NOMO-1 (cell line): ENCODE measurements at regions not wholly inside any gene's neighbourhood (a gene's known extent, or its start where the extent isn't known, plus 50 kb on each side); places are given as distances from the start of the nearest gene placed in this dataset.

Experiments
- DNase-seq, 2 experiments: peaks; one replicate each; lab custom pipeline; 2025; ENCODE audit not compliant: unreplicated experiment in 2 of 2; lab: John Stamatoyannopoulos, UW

DNA sequence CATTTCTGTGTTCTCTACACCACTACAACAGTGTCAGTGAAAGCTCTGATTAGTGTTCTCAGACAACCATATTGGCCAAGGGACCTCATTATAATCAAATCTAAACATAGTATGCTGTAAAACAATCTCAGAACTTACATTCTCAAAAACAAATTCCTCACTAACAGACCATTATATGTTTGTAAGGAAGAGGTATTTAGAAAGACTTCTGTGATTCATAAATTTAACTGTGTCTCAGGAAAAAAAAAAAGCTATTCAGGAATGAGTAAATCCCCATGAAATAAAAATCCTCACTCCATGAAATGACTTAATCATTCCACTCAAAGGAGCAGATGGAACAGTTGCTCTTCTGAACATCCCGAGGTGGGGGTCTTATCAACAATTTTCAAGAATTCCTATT lies 413.0 kb downstream of the CDH2 start:
- no peak for DNase-seq

DNA sequence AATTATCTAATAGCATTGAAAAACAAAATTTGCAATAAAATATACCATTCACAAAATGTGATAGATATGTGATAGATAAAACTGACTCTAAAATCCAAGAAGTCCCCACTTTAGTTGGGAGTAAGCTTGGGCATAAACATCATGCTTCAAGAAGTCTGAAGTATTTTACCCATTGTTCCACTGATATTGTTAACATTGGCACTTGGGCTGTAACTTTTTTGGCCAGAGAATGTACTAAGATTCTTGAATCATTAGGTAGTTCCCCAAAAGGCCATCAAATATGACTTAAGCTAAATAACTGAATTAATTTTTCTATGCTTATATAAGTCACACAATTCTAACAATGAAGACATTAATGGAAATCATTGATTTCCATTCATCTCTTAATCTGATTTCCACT lies 413.6 kb downstream of the CDH2 start:
- DNase-seq = no peak

DNA sequence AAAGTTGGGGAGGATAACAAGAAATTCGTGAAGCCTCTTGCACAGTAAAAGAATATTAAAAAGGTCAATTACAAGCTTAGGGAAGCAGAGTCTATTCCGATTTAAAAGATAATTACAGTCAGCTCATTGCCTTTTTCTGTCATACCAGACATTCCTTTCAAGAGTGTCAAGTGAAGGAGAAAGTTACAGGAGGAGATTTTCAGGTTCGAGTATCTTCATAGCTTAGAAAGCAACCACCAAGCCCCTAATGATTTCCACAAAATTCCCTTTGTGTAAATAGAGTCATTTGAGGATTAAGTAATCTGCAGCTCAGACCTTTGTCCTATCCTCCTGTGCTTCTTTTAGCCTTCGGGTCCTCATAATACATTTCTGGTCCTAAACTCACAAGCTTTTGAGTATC lies 414.9 kb downstream of the CDH2 start:
- DNase-seq = no peak

DNA sequence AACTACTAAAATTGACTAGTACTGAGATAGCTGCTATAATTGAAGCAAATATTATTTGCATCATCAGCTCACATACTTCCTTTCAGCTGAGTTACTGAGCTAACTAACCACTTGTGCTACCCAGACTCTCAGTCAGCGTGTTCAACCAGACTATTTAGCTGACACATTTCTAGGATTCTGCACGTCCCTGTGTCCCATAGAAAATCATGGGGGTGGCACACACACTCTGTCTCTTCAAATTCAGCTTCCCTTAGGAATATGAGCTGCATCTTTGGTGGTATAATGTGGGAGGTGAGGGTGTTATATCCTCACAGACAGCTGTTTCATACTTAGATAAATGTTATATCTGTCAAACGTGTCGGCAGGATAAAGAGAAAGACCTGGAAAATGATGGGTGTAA lies 424.0 kb downstream of the CDH2 start:
- no peak for DNase-seq

DNA sequence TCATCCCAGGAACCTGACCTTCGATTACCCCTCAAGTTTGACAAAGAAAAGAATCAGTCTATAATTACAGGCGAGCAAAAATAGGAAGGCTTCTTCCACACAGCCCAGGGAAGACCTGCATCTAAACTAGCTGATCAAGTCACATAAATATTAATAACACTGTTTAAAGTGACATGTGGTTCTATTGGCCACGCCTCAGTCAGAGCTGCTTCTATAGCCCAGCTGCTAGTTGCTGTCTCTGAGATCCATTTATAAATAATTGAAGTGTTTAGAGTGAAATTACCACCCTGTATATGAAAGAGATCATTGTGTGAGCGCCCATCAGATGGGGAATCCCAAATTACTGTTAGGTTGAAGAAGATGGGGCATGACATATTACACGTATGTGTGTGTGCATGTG lies 426.0 kb downstream of the CDH2 start:
- DNase-seq = no peak

DNA sequence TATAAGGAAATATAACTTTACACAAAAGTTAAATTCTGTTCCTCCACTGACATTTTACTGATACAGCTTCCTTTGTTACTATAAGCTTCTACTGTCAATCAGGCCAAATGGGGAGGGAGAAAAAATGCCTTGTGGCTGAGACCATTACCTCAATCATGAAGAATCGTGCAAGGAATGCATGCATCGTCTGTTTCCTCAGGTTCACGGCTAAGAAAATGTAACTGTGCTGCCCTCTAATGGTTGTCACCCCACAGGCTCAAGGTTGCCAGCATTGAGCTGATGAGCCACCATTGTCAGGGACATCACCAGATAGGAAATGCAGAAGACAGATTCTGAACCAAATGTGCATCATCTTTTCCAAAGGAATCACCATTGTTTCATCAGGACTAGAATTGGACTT lies 426.9 kb downstream of the CDH2 start:
- DNase-seq = peak in 1 of 2 experiments; percentile 1

DNA sequence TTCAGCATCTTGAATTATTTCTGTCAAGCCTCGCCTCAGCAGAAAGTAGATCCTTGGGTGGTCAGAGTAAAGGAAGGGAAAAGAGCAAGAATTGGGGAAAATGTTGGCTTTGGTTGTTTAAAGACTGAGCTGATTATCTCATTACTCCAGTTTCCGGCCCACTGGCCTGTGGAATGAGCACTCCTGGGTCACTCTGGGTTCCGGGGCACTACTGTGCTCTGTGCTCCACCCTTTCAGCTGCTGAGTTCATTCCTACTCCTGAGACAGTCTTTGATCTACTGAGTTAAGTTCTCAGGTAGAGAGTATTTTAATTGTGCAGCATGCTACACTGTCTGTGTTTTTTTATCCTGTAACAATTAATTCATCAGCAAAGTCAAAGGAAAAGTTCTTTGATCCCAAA lies 427.7 kb downstream of the CDH2 start:
- DNase-seq = no peak

DNA sequence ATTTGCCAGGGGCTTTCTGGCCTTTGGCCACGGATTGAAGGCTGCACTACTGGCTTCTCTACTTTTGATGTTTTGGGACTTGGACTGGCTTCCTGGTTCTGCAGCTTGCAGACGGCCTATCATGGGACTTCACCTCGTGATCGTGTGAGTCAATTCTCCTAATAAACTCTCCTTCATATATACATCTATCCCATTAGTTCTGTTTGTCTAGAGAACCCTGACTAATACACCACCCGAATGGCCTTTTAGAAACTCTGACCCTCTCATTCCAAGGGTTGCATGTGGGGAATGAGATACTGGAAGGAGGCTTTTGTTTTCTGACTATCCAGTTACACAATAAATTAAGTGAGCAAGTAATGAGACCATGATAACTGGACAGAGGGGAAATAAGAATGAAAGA lies 430.7 kb downstream of the CDH2 start:
- DNase-seq = no peak

DNA sequence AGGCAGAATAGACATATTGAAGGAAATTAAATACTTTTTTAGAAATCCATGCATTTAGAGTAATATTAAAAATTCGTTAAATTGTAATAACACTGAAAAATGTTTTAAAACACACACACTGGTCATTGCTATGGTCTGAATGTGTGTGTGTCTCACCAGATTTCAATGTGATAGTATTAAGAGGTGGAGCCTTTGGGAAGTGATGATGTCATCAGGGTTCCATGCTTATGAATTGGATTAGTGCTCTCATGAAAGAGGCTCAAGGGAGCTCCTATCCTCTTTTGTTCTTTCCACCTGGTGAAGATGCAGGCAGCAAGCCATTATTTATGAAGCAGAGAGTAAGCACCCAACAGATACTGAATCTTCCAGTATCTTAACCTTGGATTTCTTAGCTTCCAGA lies 441.8 kb downstream of the CDH2 start:
- no peak for DNase-seq

DNA sequence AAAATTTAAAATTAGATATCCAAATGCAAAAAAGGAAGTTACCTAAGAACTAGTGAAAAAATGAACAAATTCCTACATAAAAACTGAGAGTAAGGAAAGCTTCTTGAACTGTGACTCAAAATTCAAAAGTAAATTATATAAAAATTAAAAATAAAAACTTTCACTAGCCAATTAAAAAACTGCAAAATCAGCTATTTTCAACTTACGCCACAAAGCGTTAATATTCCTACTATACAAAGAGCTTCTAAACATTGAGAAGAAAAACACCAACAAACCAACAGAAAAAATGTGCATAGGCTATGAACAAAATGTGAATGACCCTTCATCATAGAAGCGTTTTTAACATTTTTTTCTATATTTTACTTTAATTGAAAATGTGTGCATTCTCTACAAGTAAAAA lies 445.7 kb downstream of the CDH2 start:
- DNase-seq = no peak

DNA sequence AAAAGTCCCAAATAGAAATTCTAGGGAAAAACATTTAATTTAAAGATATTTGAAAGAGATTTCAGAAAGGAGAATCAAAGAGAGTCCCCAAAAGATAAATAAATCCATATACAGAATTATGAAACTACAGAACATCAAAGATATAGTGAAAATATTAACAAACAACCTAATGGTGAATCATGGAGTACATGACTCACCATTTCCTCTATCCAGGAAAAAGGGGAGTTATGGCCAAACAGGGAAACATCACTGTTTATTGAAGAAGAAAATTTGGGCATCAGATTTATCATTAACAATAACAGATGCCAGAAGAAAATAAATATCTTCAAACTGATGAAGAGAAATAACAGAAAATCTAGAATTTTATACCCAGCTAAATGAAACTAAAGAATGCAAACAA lies 448.3 kb downstream of the CDH2 start:
- DNase-seq = no peak

DNA sequence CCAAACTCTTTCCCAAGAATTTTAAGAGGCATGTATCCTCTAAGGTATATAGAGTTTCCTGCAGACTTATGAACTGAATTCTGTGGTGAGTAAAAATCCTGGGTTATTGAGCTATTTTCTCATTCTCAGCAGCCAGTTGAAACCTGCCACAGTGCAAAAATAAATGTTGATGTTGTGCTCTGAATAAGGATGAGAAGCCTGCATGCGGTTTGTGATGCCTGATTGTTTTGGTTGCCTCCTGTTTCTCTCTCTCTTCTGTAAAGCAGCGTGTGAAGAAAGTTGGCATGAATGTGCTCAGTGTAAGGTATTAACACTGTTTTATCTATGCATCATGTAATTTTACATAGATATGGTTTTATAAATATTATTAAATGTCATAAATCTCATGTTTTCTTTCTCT lies 452.6 kb downstream of the CDH2 start:
- DNase-seq = no peak

DNA sequence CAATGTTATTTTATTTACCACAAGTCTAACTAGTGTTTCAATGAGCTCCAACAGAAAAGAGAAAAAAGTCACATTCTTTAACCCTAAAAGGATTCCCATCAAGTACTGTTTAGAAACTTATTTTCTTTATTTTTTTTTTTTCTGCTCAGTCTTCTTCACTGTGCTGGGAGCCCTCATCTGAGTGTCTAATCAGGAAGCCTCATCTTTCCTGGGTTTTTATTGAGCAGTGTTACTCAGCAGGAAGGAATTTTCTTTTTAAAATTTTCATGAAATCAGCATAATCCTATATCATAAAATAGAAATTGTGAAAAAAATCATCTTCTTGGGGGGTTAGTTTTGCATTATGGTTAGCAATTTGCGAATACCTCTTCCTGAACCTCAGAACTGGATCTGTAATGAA lies 453.8 kb downstream of the CDH2 start:
- no peak for DNase-seq

DNA sequence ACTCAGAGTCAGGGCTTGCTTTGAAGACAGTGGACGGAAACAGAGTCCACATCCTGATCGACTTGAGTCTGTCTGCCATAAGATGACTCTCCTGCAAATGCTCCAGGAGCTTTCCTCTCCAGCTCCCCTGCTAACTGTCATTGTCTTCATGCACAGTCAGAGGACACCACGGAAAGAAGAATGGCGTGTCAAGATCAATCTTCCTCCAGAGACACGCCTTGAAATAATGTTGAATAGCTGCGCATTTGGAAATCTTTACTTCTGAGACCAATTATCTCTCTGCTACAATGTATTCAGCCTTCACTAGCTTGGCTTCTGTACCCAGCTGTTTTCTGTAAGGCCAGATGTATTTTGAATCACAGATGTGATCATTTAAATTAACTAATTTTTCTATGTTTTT lies 457.2 kb downstream of the CDH2 start:
- DNase-seq = no peak

DNA sequence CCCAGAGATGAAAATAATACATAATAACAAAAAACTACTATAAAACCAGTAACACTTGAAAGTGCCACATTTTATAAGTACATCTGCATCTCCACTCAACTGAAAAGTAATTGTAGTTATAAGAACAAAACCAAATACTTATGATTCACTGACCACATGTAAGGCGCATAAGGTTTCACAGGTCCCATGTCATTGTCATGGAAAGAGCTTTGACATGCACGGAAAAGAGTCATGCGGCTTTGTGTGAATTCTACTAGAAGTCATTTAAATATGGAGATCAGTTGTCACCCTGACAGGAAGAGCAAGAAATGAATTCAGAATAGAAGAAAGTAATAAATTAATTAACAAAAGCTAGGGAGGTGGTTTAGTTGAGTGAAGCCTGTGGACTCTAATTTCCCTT lies 459.1 kb downstream of the CDH2 start:
- no peak for DNase-seq

DNA sequence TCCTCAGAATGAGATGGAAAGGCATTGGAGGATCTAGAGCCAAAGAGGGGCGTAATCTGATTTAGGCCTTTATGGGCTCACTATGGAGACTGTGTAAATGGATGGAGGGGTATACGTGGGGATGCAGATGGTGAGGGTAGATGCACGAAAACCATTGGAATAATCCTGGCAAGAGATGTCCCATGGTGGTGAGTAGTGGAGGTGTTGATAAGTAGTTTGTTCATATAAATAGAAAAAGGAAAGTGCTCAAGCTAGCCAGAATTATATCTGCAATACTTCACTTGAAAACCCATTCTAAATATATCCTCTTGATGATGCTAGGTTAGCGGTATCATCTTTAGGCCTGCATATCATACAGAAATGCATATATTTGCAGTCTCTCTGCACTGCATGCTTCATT lies 459.7 kb downstream of the CDH2 start:
- no peak for DNase-seq

DNA sequence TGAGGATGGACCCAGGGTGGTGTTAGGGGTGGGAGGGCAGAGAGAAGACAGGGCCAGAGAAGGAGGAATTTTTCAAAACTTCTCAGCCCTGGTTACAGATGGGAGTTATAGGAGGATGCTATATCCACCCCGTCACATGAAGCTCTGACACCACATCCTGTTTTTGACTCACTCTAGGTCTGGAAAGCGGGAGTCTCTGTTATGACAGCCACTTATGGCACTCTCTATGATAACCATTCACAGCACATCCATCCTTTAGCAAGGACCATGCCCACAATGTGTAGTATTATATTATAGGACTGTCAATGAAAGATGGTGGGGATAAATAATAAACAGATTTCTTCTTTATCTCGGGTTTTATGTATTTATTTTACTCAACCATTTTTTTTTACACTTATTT lies 461.2 kb downstream of the CDH2 start:
- no peak for DNase-seq

DNA sequence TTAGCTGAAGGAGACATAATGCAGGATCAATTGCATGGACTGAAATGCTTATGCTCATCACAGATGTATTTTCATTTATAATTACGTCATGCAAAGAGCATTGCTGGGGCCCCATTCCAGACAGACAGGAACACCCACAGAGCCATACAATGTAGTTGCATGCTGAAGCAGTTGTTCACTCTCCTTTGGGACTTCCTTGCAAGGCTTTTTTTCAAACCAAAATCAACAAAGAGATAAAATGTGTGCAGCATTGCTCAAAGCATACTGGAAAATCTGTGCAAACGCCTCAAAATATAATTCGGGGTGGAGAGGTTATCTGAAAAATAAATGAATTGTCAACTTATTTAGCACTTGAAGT lies 463.2 kb downstream of the CDH2 start:
- no peak for DNase-seq

DNA sequence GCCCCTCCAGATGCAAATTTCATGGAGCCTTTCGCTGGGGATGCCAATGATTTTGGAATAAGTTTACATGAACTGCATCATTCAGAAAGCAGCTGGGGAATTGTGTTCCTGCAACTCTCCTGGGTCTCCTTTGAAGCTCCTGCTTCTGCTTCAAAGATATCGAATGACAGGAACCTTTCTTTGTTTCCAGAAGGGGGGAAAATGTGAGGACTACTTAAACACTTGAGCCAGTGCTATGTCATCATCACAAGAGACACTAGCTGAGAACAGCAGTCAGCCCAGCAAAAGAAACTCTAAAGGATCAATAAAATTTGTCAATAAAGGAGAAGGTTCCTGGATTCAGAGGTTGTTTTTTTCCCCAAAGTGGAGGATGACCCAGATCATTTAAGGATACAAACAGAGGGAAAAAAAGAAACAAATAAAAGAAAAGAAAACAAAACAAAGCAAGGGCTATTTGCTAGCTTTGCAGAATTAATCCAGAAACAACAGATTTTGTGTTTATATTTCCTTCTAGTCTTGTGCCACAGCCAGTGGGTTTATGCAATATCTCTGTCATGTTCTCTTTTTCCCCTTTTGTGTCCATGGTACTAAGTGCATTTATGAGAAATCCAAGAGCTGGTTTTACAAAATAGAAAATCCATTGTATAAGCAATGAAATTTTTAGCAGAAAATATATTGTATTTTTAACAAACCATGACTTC lies 463.7 kb downstream of the CDH2 start:
- no peak for DNase-seq

DNA sequence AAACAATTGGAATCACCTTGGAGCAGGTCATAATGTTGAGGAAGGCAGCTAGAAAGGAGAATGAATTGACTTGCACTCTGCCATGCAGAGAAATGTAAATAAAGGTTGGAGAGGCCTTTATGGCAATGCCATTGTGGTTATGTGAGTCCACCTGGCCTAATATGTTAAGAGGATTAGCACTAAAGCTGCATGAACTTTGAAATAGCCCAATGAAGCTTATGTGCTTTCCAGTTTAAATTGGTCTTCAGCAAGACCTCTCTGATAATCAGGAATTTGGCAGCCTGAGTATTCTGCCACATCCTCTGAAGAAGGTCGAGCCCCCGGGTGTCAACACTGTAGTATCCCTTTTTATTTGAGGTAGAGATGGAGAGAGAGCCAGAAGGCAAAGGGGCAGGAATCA lies 464.9 kb downstream of the CDH2 start:
- no peak for DNase-seq

DNA sequence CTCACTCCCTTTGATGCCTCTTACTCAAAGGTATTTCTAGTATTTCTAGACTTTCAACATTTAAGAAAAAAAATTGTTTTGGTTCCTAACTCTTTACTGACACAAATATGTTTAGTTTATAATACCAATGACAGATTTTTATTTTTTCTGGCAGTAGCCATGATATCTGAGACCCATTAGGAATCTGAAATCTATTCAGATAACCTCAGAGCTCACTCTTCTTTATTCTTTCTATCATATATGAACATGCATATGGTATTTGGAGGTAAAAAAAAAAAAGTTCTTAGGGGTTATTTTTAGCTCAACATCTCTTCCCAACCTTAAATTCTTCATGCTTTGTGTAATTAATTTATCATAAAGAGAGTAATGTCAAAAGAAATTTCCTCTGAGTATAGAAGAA lies 465.5 kb downstream of the CDH2 start:
- no peak for DNase-seq

DNA sequence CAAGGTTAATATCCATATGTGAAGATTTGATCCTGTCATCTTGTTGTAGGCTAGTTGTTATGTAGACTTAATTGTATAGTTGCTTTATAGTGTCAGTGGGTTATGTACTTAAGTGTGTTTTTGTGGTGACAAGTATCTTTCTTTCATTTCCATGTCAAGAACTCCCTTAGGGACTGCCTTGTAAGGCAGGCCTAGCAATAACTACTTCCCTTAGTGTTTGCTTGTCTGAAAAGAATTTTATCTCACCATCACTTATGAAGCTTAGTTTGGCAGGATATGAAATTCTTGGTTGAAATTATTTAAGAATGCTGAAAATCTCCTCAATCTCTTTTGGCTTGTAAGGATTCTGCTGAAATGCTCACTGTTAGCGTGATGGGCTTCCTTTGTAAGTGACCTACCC lies 467.6 kb downstream of the CDH2 start:
- DNase-seq = no peak

DNA sequence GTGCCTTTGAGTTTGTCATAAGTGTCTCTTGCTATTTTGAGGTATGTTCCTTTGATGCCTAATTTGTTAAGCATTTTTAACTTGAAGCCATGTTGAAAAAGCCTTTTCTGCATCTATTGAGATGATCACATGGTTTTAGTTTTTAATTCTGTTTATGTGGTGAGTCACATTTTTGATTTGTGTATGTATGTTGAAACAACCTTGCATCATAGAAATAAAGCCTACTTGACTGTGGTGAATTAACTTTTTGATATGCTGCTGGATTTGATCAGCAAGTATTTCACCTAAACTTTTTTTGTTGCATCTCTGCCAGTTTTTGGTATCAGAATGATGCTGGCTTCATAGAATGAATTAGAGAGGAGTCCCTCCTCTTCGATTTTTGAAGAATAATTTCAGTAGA lies 469.7 kb downstream of the CDH2 start:
- DNase-seq = no peak
